ENCODE measurements at regions not wholly inside any gene's neighbourhood (a gene's known extent, or its start where the extent isn't known, plus 50 kb on each side); places are given as distances from the start of the nearest gene placed in this dataset.

DNA sequence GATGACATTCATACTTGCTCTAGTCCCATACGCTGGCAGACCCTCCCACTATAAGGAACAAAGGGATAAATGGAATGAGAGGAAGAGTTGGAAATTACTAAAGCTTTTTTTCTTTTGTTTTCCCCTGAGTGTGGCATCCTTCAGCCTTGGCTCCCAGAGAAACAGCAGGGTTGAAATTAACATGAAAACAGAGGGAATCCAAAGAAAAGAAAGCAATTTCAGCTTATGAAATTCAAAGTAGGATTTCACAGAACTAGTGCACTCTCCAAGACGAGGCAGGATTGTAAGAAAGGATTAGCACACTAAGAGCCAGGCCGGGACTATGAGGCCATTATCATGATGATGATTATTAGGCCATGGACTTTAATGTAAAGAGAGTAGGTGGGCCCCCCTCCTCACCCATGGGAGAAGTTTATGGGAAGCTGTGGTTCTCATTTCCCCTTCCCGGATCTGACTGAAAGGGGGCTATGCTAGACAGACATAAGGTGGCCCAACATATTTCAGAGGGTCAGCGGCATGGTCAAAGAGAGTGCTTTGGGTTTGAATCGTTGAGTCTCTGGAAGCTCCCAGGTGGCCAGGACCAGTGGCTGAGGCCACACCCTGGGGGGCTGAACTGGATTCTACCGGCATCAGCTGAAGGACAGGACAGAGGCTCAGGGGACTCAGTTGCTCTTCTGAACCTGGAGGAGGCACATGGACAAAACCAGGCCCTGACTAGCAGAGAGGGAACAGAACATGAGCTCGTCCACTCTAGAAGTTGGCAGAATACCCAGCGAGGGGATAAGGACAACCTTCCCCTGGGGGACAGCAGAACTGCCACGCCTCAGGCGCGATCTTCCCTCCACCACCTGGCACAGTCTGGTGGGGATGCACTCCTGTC is 100.1 kb upstream of the ARL4C start:
- in situ Hi-C loops (cut with MboI; ENCODE audit: low pct_unique_long_range_greater_than_20kb, low sequenced_read_pairs, unreplicated experiment) = no loop called here
- no peak for DNase-seq (ENCODE audit: low spot score)
- TF ChIP-seq, protein P1, sequence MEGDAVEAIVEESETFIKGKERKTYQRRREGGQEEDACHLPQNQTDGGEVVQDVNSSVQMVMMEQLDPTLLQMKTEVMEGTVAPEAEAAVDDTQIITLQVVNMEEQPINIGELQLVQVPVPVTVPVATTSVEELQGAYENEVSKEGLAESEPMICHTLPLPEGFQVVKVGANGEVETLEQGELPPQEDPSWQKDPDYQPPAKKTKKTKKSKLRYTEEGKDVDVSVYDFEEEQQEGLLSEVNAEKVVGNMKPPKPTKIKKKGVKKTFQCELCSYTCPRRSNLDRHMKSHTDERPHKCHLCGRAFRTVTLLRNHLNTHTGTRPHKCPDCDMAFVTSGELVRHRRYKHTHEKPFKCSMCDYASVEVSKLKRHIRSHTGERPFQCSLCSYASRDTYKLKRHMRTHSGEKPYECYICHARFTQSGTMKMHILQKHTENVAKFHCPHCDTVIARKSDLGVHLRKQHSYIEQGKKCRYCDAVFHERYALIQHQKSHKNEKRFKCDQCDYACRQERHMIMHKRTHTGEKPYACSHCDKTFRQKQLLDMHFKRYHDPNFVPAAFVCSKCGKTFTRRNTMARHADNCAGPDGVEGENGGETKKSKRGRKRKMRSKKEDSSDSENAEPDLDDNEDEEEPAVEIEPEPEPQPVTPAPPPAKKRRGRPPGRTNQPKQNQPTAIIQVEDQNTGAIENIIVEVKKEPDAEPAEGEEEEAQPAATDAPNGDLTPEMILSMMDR (IDR thresholded peaks at IDR 0.05; ENCODE audit: extremely low read depth, insufficient read depth, missing control alignments) = no peak

DNA sequence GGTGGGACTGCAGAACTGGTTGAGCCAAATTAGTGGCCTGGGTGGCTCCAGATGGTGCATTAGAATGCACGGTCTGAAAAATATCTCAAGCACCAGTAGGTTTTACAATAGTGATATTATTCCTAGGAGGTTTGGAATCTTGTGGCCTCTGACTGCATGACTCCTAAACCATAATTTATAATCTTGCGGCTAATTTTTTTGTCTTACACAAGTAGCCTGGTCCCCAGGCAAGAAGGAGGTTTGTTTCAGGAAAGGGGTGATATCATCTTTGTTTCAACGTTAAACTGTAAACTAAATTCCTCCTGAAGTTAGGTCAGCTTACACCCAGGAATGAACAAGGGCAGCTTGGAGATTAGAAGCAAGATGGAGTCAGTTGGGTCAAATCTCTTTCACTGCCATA is 98.9 kb upstream of the ARL4C start:
- TF ChIP-seq, protein P1 (IDR thresholded peaks at IDR 0.05; ENCODE audit: extremely low read depth, insufficient read depth, missing control alignments) = no peak
- in situ Hi-C loops (cut with MboI; ENCODE audit: low pct_unique_long_range_greater_than_20kb, low sequenced_read_pairs, unreplicated experiment) = no loop called here
- no peak for DNase-seq (ENCODE audit: low spot score)

GRCh38 chr2:234594715-234595114 is 97.8 kb upstream of the ARL4C start:
- no peak for DNase-seq (ENCODE audit: low spot score)
- TF ChIP-seq, protein P1 (IDR thresholded peaks at IDR 0.05; ENCODE audit: extremely low read depth, insufficient read depth, missing control alignments) = no peak
- in situ Hi-C loops (cut with MboI; ENCODE audit: low pct_unique_long_range_greater_than_20kb, low sequenced_read_pairs, unreplicated experiment) = no loop called here

- no peak for DNase-seq (ENCODE audit: low spot score)
- TF ChIP-seq, protein P1 (IDR thresholded peaks at IDR 0.05; ENCODE audit: extremely low read depth, insufficient read depth, missing control alignments) = no peak
- in situ Hi-C loops (cut with MboI; ENCODE audit: low pct_unique_long_range_greater_than_20kb, low sequenced_read_pairs, unreplicated experiment) = no loop called here
Measured at GRCh38 chr2:234593636-234594035, 96.8 kb upstream of the ARL4C start.

DNA sequence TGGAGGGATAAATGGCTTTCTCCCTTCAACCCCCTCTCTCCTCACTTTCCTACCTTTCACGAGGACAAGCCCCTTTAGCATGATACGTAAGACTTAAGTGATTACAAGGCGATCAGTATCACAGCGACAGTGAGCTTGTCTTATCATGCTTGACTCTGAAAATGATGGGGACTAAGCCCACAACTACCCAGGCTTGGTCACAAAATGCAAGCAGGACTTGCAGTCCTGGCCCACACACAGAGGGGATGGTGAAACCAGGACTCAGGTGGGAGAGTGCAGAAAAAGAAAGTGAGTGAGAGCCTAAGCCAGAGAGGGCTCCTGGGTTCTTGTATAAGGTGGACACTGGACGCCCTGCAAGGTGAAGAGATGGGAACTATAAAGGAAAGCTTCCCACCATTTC is 95.7 kb upstream of the ARL4C start:
- in situ Hi-C loops (cut with MboI; ENCODE audit: low pct_unique_long_range_greater_than_20kb, low sequenced_read_pairs, unreplicated experiment) = no loop called here
- DNase-seq (ENCODE audit: low spot score) = no peak
- TF ChIP-seq, protein P1 (IDR thresholded peaks at IDR 0.05; ENCODE audit: extremely low read depth, insufficient read depth, missing control alignments) = no peak

- TF ChIP-seq, protein P1 (IDR thresholded peaks at IDR 0.05; ENCODE audit: extremely low read depth, insufficient read depth, missing control alignments) = no peak
- DNase-seq (ENCODE audit: low spot score) = no peak
- in situ Hi-C loops (cut with MboI; ENCODE audit: low pct_unique_long_range_greater_than_20kb, low sequenced_read_pairs, unreplicated experiment) = no loop called here
Measured at GRCh38 chr2:234590076-234590475, 93.2 kb upstream of the ARL4C start.

Data from GM13977 (cell line).